ENCODE measurements at regions not wholly inside any gene's neighbourhood (a gene's known extent, or its start where the extent isn't known, plus 50 kb on each side); places are given as distances from the start of the nearest gene placed in this dataset.

- H3K27me3 ChIP-seq (ENCODE audit: control insufficient read depth, insufficient read depth, low read length): no peaks in the 10 kb centered on the region
- H3K9ac ChIP-seq (ENCODE audit: low read depth, low read length): no peak overlapping the region
- no peaks in the 10 kb centered on the region for H3K9me3 ChIP-seq (ENCODE audit: control insufficient read depth, insufficient read depth, low read length)
- H3K36me3 ChIP-seq (ENCODE audit: control insufficient read depth, insufficient read depth, low read length): no peaks in the 10 kb centered on the region
- no peak overlapping the region for H3K4me3 ChIP-seq (ENCODE audit: low read depth, low read length)
- H3K4me1 ChIP-seq (ENCODE audit: control insufficient read depth, insufficient read depth, low read length): no peaks in the 10 kb centered on the region
Measured at GRCh38 chr6:92361990-92362389, 1057.4 kb downstream of the EPHA7 start.

- Histone ChIP-seq H3K9me3 (ENCODE audit: control insufficient read depth, insufficient read depth, low read length) (no peaks in the 10 kb centered on the region), H3K36me3 (ENCODE audit: control insufficient read depth, insufficient read depth, low read length) (no peaks in the 10 kb centered on the region), H3K9ac (ENCODE audit: low read depth, low read length) (no peak overlapping the region), H3K4me3 (ENCODE audit: low read depth, low read length) (no peak overlapping the region), H3K27me3 (ENCODE audit: control insufficient read depth, insufficient read depth, low read length) (no peaks in the 10 kb centered on the region), H3K4me1 (ENCODE audit: control insufficient read depth, insufficient read depth, low read length) (no peaks in the 10 kb centered on the region)
Measured at GRCh38 chr6:92354270-92354829, 1065.0 kb downstream of the EPHA7 start.

- Histone ChIP-seq H3K4me1 (ENCODE audit: control insufficient read depth, insufficient read depth, low read length) (no peaks in the 10 kb centered on the region), H3K4me3 (ENCODE audit: low read depth, low read length) (no peak overlapping the region), H3K9me3 (ENCODE audit: control insufficient read depth, insufficient read depth, low read length) (no peaks in the 10 kb centered on the region), H3K36me3 (ENCODE audit: control insufficient read depth, insufficient read depth, low read length) (no peaks in the 10 kb centered on the region), H3K9ac (ENCODE audit: low read depth, low read length) (no peak overlapping the region), H3K27me3 (ENCODE audit: control insufficient read depth, insufficient read depth, low read length) (no peaks in the 10 kb centered on the region)
Measured at GRCh38 chr6:92352130-92352529, 1067.2 kb downstream of the EPHA7 start.

GRCh38 chr6:92341201-92341600 lies 1078.2 kb downstream of the EPHA7 start:
- H3K4me1 ChIP-seq (ENCODE audit: control insufficient read depth, insufficient read depth, low read length): no peaks in the 10 kb centered on the region
- no peak overlapping the region for H3K4me3 ChIP-seq (ENCODE audit: low read depth, low read length)
- H3K9ac ChIP-seq (ENCODE audit: low read depth, low read length): no peak overlapping the region
- no peaks in the 10 kb centered on the region for H3K36me3 ChIP-seq (ENCODE audit: control insufficient read depth, insufficient read depth, low read length)
- no peaks in the 10 kb centered on the region for H3K9me3 ChIP-seq (ENCODE audit: control insufficient read depth, insufficient read depth, low read length)
- no peaks in the 10 kb centered on the region for H3K27me3 ChIP-seq (ENCODE audit: control insufficient read depth, insufficient read depth, low read length)

GRCh38 chr6:92339936-92340640 lies 1079.3 kb downstream of the EPHA7 start:
- no peaks in the 10 kb centered on the region for H3K4me1 ChIP-seq (ENCODE audit: control insufficient read depth, insufficient read depth, low read length)
- H3K27me3 ChIP-seq (ENCODE audit: control insufficient read depth, insufficient read depth, low read length): no peaks in the 10 kb centered on the region
- no peak overlapping the region for H3K9ac ChIP-seq (ENCODE audit: low read depth, low read length)
- no peak overlapping the region for H3K4me3 ChIP-seq (ENCODE audit: low read depth, low read length)
- H3K9me3 ChIP-seq (ENCODE audit: control insufficient read depth, insufficient read depth, low read length): no peaks in the 10 kb centered on the region
- H3K36me3 ChIP-seq (ENCODE audit: control insufficient read depth, insufficient read depth, low read length): no peaks in the 10 kb centered on the region

GRCh38 chr6:92337571-92337970 lies 1081.8 kb downstream of the EPHA7 start:
- Histone ChIP-seq H3K9ac (ENCODE audit: low read depth, low read length) (no peak overlapping the region), H3K9me3 (ENCODE audit: control insufficient read depth, insufficient read depth, low read length) (no peaks in the 10 kb centered on the region), H3K36me3 (ENCODE audit: control insufficient read depth, insufficient read depth, low read length) (no peaks in the 10 kb centered on the region), H3K4me3 (ENCODE audit: low read depth, low read length) (no peak overlapping the region), H3K27me3 (ENCODE audit: control insufficient read depth, insufficient read depth, low read length) (no peaks in the 10 kb centered on the region), H3K4me1 (ENCODE audit: control insufficient read depth, insufficient read depth, low read length) (no peaks in the 10 kb centered on the region)

GRCh38 chr6:92329208-92329847 lies 1090.0 kb downstream of the EPHA7 start:
- H3K4me3 ChIP-seq (ENCODE audit: low read depth, low read length): no peak overlapping the region
- H3K4me1 ChIP-seq (ENCODE audit: control insufficient read depth, insufficient read depth, low read length): no peaks in the 10 kb centered on the region
- no peaks in the 10 kb centered on the region for H3K36me3 ChIP-seq (ENCODE audit: control insufficient read depth, insufficient read depth, low read length)
- H3K27me3 ChIP-seq (ENCODE audit: control insufficient read depth, insufficient read depth, low read length): no peaks in the 10 kb centered on the region
- no peaks in the 10 kb centered on the region for H3K9me3 ChIP-seq (ENCODE audit: control insufficient read depth, insufficient read depth, low read length)
- H3K9ac ChIP-seq (ENCODE audit: low read depth, low read length): no peak overlapping the region

- Histone ChIP-seq H3K4me3 (ENCODE audit: low read depth, low read length) (no peak overlapping the region), H3K4me1 (ENCODE audit: control insufficient read depth, insufficient read depth, low read length) (no peaks in the 10 kb centered on the region), H3K36me3 (ENCODE audit: control insufficient read depth, insufficient read depth, low read length) (no peaks in the 10 kb centered on the region), H3K27me3 (ENCODE audit: control insufficient read depth, insufficient read depth, low read length) (no peaks in the 10 kb centered on the region), H3K9ac (ENCODE audit: low read depth, low read length) (no peak overlapping the region), H3K9me3 (ENCODE audit: control insufficient read depth, insufficient read depth, low read length) (no peaks in the 10 kb centered on the region)
Measured at GRCh38 chr6:92315312-92315711, 1104.0 kb downstream of the EPHA7 start.

GRCh38 chr6:92297101-92297500 lies 1122.3 kb downstream of the EPHA7 start:
- no peak overlapping the region for H3K9ac ChIP-seq (ENCODE audit: low read depth, low read length)
- H3K27me3 ChIP-seq (ENCODE audit: control insufficient read depth, insufficient read depth, low read length): no peaks in the 10 kb centered on the region
- no peak overlapping the region for H3K4me3 ChIP-seq (ENCODE audit: low read depth, low read length)
- H3K36me3 ChIP-seq (ENCODE audit: control insufficient read depth, insufficient read depth, low read length): no peaks in the 10 kb centered on the region
- no peaks in the 10 kb centered on the region for H3K9me3 ChIP-seq (ENCODE audit: control insufficient read depth, insufficient read depth, low read length)
- no peaks in the 10 kb centered on the region for H3K4me1 ChIP-seq (ENCODE audit: control insufficient read depth, insufficient read depth, low read length)

- no peak overlapping the region for H3K9ac ChIP-seq (ENCODE audit: low read depth, low read length)
- no peaks in the 10 kb centered on the region for H3K27me3 ChIP-seq (ENCODE audit: control insufficient read depth, insufficient read depth, low read length)
- no peak overlapping the region for H3K4me3 ChIP-seq (ENCODE audit: low read depth, low read length)
- no peaks in the 10 kb centered on the region for H3K36me3 ChIP-seq (ENCODE audit: control insufficient read depth, insufficient read depth, low read length)
- no peaks in the 10 kb centered on the region for H3K4me1 ChIP-seq (ENCODE audit: control insufficient read depth, insufficient read depth, low read length)
- no peaks in the 10 kb centered on the region for H3K9me3 ChIP-seq (ENCODE audit: control insufficient read depth, insufficient read depth, low read length)
Measured at GRCh38 chr6:92292067-92292466, 1127.3 kb downstream of the EPHA7 start.

GRCh38 chr6:92289831-92290230 lies 1129.5 kb downstream of the EPHA7 start:
- Histone ChIP-seq H3K4me1 (ENCODE audit: control insufficient read depth, insufficient read depth, low read length) (no peaks in the 10 kb centered on the region), H3K9ac (ENCODE audit: low read depth, low read length) (no peak overlapping the region), H3K9me3 (ENCODE audit: control insufficient read depth, insufficient read depth, low read length) (no peaks in the 10 kb centered on the region), H3K4me3 (ENCODE audit: low read depth, low read length) (no peak overlapping the region), H3K27me3 (ENCODE audit: control insufficient read depth, insufficient read depth, low read length) (no peaks in the 10 kb centered on the region), H3K36me3 (ENCODE audit: control insufficient read depth, insufficient read depth, low read length) (no peaks in the 10 kb centered on the region)

GRCh38 chr6:92281571-92282076 lies 1137.7 kb downstream of the EPHA7 start:
- Histone ChIP-seq H3K36me3 (ENCODE audit: control insufficient read depth, insufficient read depth, low read length) (no peaks in the 10 kb centered on the region), H3K4me1 (ENCODE audit: control insufficient read depth, insufficient read depth, low read length) (peaks cover 5% of the 10 kb centered on the region), H3K4me3 (ENCODE audit: low read depth, low read length) (no peak overlapping the region), H3K9me3 (ENCODE audit: control insufficient read depth, insufficient read depth, low read length) (no peaks in the 10 kb centered on the region), H3K27me3 (ENCODE audit: control insufficient read depth, insufficient read depth, low read length) (no peaks in the 10 kb centered on the region), H3K9ac (ENCODE audit: low read depth, low read length) (no peak overlapping the region)
